KOPT-K1 (cell line): ENCODE measurements at regions not wholly inside any gene's neighbourhood (a gene's known extent, or its start where the extent isn't known, plus 50 kb on each side); places are given as distances from the start of the nearest gene placed in this dataset.

Source experiments
- H3K27ac ChIP-seq: fragments of 200-600 bp; sonication (generic); 2 replicates; pipeline ENCODE4 v1.5.1; 2016; ENCODE audit warnings: antibody characterized with exemption, mild to moderate bottlenecking, low read depth, low read length; ENCODE audit not compliant: poor library complexity, severe bottlenecking
- H3K36me3 ChIP-seq: fragments of 200-600 bp; sonication (generic); 2 replicates; pipeline ENCODE4 v1.5.1; 2017; ENCODE audit warnings: antibody characterized with exemption, mild to moderate bottlenecking, low read length, moderate library complexity; ENCODE audit not compliant: insufficient read depth
- H3K9me3 ChIP-seq: fragments of 200-600 bp; sonication (generic); 2 replicates; pipeline ENCODE4 v1.5.1; 2017; ENCODE audit warnings: antibody characterized with exemption, low read length, mild to moderate bottlenecking; ENCODE audit not compliant: insufficient read depth, poor library complexity, severe bottlenecking

GRCh38 chr5:166032601-166033000, 2258.8 kb upstream of the WWC1 start:
- Histone ChIP-seq H3K9me3 (no peaks in the 10 kb centered on the region), H3K27ac (no peak overlapping the region), H3K36me3 (no peaks in the 10 kb centered on the region)

GRCh38 chr5:166045961-166046360, 2245.5 kb upstream of the WWC1 start:
- Histone ChIP-seq H3K36me3 (no peaks in the 10 kb centered on the region), H3K9me3 (no peaks in the 10 kb centered on the region), H3K27ac (no peak overlapping the region)

- Histone ChIP-seq H3K9me3 (no peaks in the 10 kb centered on the region), H3K27ac (no peak overlapping the region), H3K36me3 (no peaks in the 10 kb centered on the region)
Measured at GRCh38 chr5:166046956-166047355, 2244.5 kb upstream of the WWC1 start.

- H3K27ac ChIP-seq: no peak overlapping the region
- no peaks in the 10 kb centered on the region for H3K9me3 ChIP-seq
- no peaks in the 10 kb centered on the region for H3K36me3 ChIP-seq
Measured at GRCh38 chr5:166050531-166050930, 2240.9 kb upstream of the WWC1 start.

GRCh38 chr5:166058660-166059059, 2232.8 kb upstream of the WWC1 start:
- H3K36me3 ChIP-seq: no peaks in the 10 kb centered on the region

GRCh38 chr5:166062094-166062493, 2229.4 kb upstream of the WWC1 start:
- Histone ChIP-seq H3K36me3 (no peaks in the 10 kb centered on the region), H3K27ac (no peak overlapping the region), H3K9me3 (no peaks in the 10 kb centered on the region)

More at GRCh38 chr5:166058660-166059059, 2232.8 kb upstream of the WWC1 start:
- Histone ChIP-seq H3K9me3 (no peaks in the 10 kb centered on the region), H3K27ac (no peak overlapping the region)

- Histone ChIP-seq H3K9me3 (no peaks in the 10 kb centered on the region), H3K36me3 (no peaks in the 10 kb centered on the region), H3K27ac (no peak overlapping the region)
Measured at GRCh38 chr5:166062719-166063118, 2228.7 kb upstream of the WWC1 start.

- H3K9me3 ChIP-seq: no peaks in the 10 kb centered on the region
- no peak overlapping the region for H3K27ac ChIP-seq
- no peaks in the 10 kb centered on the region for H3K36me3 ChIP-seq
Measured at GRCh38 chr5:166063261-166063660, 2228.2 kb upstream of the WWC1 start.

- Histone ChIP-seq H3K9me3 (no peaks in the 10 kb centered on the region), H3K36me3 (no peaks in the 10 kb centered on the region), H3K27ac (no peak overlapping the region)
Measured at GRCh38 chr5:166068547-166069335, 2222.7 kb upstream of the WWC1 start.

GRCh38 chr5:166073901-166074581, 2217.4 kb upstream of the WWC1 start:
- no peaks in the 10 kb centered on the region for H3K36me3 ChIP-seq
- H3K27ac ChIP-seq: no peak overlapping the region

GRCh38 chr5:166074582-166075481, 2216.6 kb upstream of the WWC1 start:
- Histone ChIP-seq H3K36me3 (no peaks in the 10 kb centered on the region), H3K9me3 (no peaks in the 10 kb centered on the region), H3K27ac (no peak overlapping the region)

More at GRCh38 chr5:166073901-166074581, 2217.4 kb upstream of the WWC1 start:
- H3K9me3 ChIP-seq: no peaks in the 10 kb centered on the region

GRCh38 chr5:166083183-166083959, 2208.1 kb upstream of the WWC1 start:
- H3K9me3 ChIP-seq: no peaks in the 10 kb centered on the region
- no peaks in the 10 kb centered on the region for H3K36me3 ChIP-seq
- no peak overlapping the region for H3K27ac ChIP-seq

- no peaks in the 10 kb centered on the region for H3K36me3 ChIP-seq
- H3K9me3 ChIP-seq: no peaks in the 10 kb centered on the region
- no peak overlapping the region for H3K27ac ChIP-seq
Measured at GRCh38 chr5:166086568-166086967, 2204.9 kb upstream of the WWC1 start.

- no peak overlapping the region for H3K27ac ChIP-seq
- no peaks in the 10 kb centered on the region for H3K36me3 ChIP-seq
- H3K9me3 ChIP-seq: no peaks in the 10 kb centered on the region
Measured at GRCh38 chr5:166088389-166089039, 2202.9 kb upstream of the WWC1 start.
